ENCODE measurements at regions not wholly inside any gene's neighbourhood (a gene's known extent, or its start where the extent isn't known, plus 50 kb on each side); places are given as distances from the start of the nearest gene placed in this dataset.

DNA sequence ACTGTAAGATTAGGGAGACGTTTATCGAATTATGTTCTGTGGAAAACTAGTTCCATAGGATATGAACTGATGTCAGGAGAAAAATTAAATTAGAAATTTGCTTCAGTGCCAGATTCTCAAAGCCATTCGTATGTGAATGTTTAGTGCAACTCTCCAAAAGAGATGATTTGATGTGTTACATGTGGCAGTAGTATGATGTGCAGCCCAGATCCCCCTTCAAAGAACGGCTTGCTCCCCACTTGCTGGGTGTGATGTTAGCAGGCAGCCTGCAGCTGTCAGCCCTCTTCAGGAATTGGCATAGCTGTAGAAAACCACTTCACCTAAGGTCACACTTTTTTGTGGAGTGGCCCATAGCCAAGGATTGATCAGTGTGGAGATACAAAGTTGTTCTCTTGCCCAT is 127.0 kb upstream of the CCDC54 start:
- FAIRE-seq: no peak
- WGBS, 2 donors: 81 to 90% methylated on average over 4 of the region's 4 CpGs
- Histone ChIP-seq H3K36me3 (no peaks in the 10 kb centered on the region), H3K27me3 (peaks cover 0 to 3% (median 0%) of the 10 kb centered on the region in 4 donors), H3K27ac (no peak overlapping the region), H3K4me1 (no peaks in the 10 kb centered on the region), H3K4me3 (no peak overlapping the region), H3K9me3 (no peaks in the 10 kb centered on the region)
- TF ChIP-seq, protein P1, sequence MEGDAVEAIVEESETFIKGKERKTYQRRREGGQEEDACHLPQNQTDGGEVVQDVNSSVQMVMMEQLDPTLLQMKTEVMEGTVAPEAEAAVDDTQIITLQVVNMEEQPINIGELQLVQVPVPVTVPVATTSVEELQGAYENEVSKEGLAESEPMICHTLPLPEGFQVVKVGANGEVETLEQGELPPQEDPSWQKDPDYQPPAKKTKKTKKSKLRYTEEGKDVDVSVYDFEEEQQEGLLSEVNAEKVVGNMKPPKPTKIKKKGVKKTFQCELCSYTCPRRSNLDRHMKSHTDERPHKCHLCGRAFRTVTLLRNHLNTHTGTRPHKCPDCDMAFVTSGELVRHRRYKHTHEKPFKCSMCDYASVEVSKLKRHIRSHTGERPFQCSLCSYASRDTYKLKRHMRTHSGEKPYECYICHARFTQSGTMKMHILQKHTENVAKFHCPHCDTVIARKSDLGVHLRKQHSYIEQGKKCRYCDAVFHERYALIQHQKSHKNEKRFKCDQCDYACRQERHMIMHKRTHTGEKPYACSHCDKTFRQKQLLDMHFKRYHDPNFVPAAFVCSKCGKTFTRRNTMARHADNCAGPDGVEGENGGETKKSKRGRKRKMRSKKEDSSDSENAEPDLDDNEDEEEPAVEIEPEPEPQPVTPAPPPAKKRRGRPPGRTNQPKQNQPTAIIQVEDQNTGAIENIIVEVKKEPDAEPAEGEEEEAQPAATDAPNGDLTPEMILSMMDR (IDR thresholded peaks at IDR 0.05): no peak
- ATAC-seq: no peak
- DNase-seq: no peak
- intact Hi-C loops (cut with DNase I): no loop called here

- TF ChIP-seq, protein P1 (IDR thresholded peaks at IDR 0.05): no peak
- H3K36me3 ChIP-seq: no peaks in the 10 kb centered on the region
- no peaks in the 10 kb centered on the region for H3K4me1 ChIP-seq
- no peak overlapping the region for H3K4me3 ChIP-seq
- no peak for DNase-seq
- H3K9me3 ChIP-seq: no peaks in the 10 kb centered on the region
- H3K27me3 ChIP-seq: peaks cover 0 to 3% (median 0%) of the 10 kb centered on the region in 4 donors
- intact Hi-C loops (cut with DNase I): no loop called here
- FAIRE-seq: no peak
- H3K27ac ChIP-seq: no peak overlapping the region
- WGBS, 2 donors: 89 to 94% methylated on average over 5 of the region's 5 CpGs
- ATAC-seq: no peak
Observed at GRCh38 chr3:107251819-107252218, 125.4 kb upstream of the CCDC54 start.

DNA sequence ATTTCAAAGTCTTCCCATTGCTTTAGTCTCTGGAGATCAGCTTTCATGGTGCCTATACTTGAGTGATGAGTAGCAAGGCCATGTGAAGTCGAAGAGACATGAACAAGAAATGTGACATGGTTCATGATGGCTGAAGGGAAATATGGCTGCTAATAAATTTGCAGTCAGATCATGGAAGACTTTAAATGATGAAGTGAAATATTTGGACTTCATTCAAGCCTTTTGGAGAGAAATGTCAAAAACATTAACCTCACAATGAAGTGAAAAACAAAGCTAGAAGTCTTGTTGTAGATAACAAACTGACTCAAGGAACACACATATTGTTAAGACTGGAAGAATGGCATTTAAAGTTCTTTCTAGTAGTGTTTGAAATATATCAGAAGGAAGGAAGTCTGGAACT is 120.3 kb upstream of the CCDC54 start:
- H3K4me3 ChIP-seq: no peak overlapping the region
- H3K27ac ChIP-seq: no peak overlapping the region
- intact Hi-C loops (cut with DNase I): no loop called here
- TF ChIP-seq, protein P1 (IDR thresholded peaks at IDR 0.05): no peak
- FAIRE-seq (no peak), ATAC-seq (no peak), DNase-seq (no peak)
- 0% methylated on average over 1 of the region's 1 CpG for WGBS, 2 donors
- no peaks in the 10 kb centered on the region for H3K4me1 ChIP-seq
- H3K9me3 ChIP-seq: no peaks in the 10 kb centered on the region
- peaks cover 0 to 3% (median 0%) of the 10 kb centered on the region in 4 donors for H3K27me3 ChIP-seq
- no peaks in the 10 kb centered on the region for H3K36me3 ChIP-seq

DNA sequence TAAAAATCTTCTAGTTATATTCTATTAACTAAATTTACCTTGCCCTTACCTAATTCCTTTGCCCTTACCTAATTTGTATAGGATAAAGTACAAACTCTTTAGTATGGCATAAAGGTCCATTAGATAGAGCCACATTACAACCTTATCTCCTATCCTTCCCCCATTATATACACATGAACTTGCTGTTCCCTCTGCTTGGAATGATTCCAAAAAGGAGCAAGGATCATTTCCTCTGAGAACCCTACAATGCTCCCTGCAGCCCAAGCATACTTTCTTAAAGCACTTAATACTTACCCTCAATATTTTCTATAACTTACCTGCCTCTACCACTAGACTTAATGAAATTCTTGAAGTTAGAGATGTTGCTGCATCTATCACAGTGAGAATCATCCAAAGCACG is 118.9 kb upstream of the CCDC54 start:
- intact Hi-C loops (cut with DNase I): no loop called here
- Histone ChIP-seq H3K27me3 (no peaks in the 10 kb centered on the region), H3K4me1 (no peaks in the 10 kb centered on the region), H3K4me3 (no peak overlapping the region), H3K9me3 (no peaks in the 10 kb centered on the region), H3K27ac (no peak overlapping the region), H3K36me3 (no peaks in the 10 kb centered on the region)
- ATAC-seq (no peak), DNase-seq (no peak), FAIRE-seq (no peak)
- WGBS, 2 donors: 82 to 86% methylated on average over 1 of the region's 1 CpG
- TF ChIP-seq, protein P1 (IDR thresholded peaks at IDR 0.05): no peak

- peaks cover 0 to 7% (median 4%) of the 10 kb centered on the region in 3 donors for H3K4me1 ChIP-seq
- intact Hi-C loops (cut with DNase I): no loop called here
- no peak overlapping the region for H3K27ac ChIP-seq
- H3K4me3 ChIP-seq: no peak overlapping the region
- peak; percentile 37 to 81 (median 54) for ATAC-seq
- no peak for FAIRE-seq
- no peaks in the 10 kb centered on the region for H3K36me3 ChIP-seq
- TF ChIP-seq, protein P1 (IDR thresholded peaks at IDR 0.05): no peak
- H3K9me3 ChIP-seq: no peaks in the 10 kb centered on the region
- WGBS, 2 donors: 51 to 67% methylated on average over 1 of the region's 1 CpG
- no peak for DNase-seq
- no peaks in the 10 kb centered on the region for H3K27me3 ChIP-seq
Observed at GRCh38 chr3:107260207-107260606, 117.0 kb upstream of the CCDC54 start.

Data from pancreas (tissue), 10 donors.